Activated CD8-positive, alpha-beta T cell treated with anti-CD3 and anti-CD28 coated beads for 36 hours (primary cell): ENCODE measurements at regions not wholly inside any gene's neighbourhood (a gene's known extent, or its start where the extent isn't known, plus 50 kb on each side); places are given as distances from the start of the nearest gene placed in this dataset.
"Not testable (repeated sequence)": the region's sequence is repeated elsewhere in the genome, so short reads cannot be mapped to it uniquely, and the experiment has no call there.

Experiments used
- ATAC-seq: fragments of 200-7000 bp; cut with Tn5 transposase; one replicate; pipeline ENCODE4 v1.10.0; 2021; ENCODE audit warnings: mild to moderate bottlenecking, moderate library complexity
- CTCF ChIA-PET: fragments of 350-600 bp; sonication (Branson Sonifier 250); formaldehyde crosslinking; loops from one replicate; lab custom pipeline; 2021; ENCODE audit warnings: antibody characterized with exemption; lab: Charles Lee
- POLR2A ChIA-PET: fragments of 350-600 bp; sonication (Branson Sonifier 250); formaldehyde crosslinking; loops from one replicate; lab custom pipeline; 2021; ENCODE audit warnings: antibody characterized with exemption; lab: Charles Lee
- DNase-seq: peaks from one replicate; pipeline ENCODE4 v3.0.0-alpha.2; 2020
- H3K27ac Mint-ChIP-seq: one replicate; pipeline ENCODE4 v1.8.0; 2021; ENCODE audit warnings: mild to moderate bottlenecking, mixed read lengths
- H3K27me3 Mint-ChIP-seq: one replicate; pipeline ENCODE4 v1.8.0; 2021; ENCODE audit warnings: mixed read lengths
- H3K36me3 Mint-ChIP-seq: one replicate; pipeline ENCODE4 v1.8.0; 2021; ENCODE audit warnings: low read depth, mixed read lengths
- H3K4me1 Mint-ChIP-seq: one replicate; pipeline ENCODE4 v1.8.0; 2021; ENCODE audit warnings: low read depth, mixed read lengths
- H3K4me3 Mint-ChIP-seq: one replicate; pipeline ENCODE4 v1.8.0; 2021; ENCODE audit warnings: mild to moderate bottlenecking, moderate library complexity, mixed read lengths
- H3K9me3 Mint-ChIP-seq: one replicate; pipeline ENCODE4 v1.8.0; 2021; ENCODE audit warnings: mixed read lengths
- CTCF ChIP-seq: fragments of 200-600 bp; IDR thresholded peaks from one replicate; pipeline ENCODE4 v1.8.0; 2022; ENCODE audit warnings: antibody characterized with exemption, mild to moderate bottlenecking
- intact Hi-C: fragments of 100-400 bp; cut with micrococcal nuclease; formaldehyde crosslinking; loops from one replicate; pipeline ENCODE4 v1.10.0; 2022

GRCh38 chr15:53811530-53811929 is 52.1 kb upstream of the WDR72 start:
- POLR2A ChIA-PET = no interaction called here
- intact Hi-C loops = no loop called here
- H3K36me3 Mint-ChIP-seq = no peaks in the 10 kb centered on the region
- TF ChIP-seq CTCF = no peak
- H3K4me1 Mint-ChIP-seq = no peaks in the 10 kb centered on the region
- H3K9me3 Mint-ChIP-seq = no peaks in the 10 kb centered on the region
- DNase-seq = no peak
- H3K27me3 Mint-ChIP-seq = peaks cover 2% of the 10 kb centered on the region
- ATAC-seq = no peak
- H3K4me3 Mint-ChIP-seq = no peak overlapping the region
- H3K27ac Mint-ChIP-seq = no peak overlapping the region
- CTCF ChIA-PET = no interaction called here

- H3K36me3 Mint-ChIP-seq, CTCF ChIA-PET, H3K27me3 Mint-ChIP-seq, H3K27ac Mint-ChIP-seq, H3K4me1 Mint-ChIP-seq, POLR2A ChIA-PET, DNase-seq, H3K9me3 Mint-ChIP-seq, H3K4me3 Mint-ChIP-seq, intact Hi-C loops, ATAC-seq: not testable (repeated sequence)
Observed at GRCh38 chr15:53810306-53810705, 50.8 kb upstream of the WDR72 start.
